ENCODE measurements at regions not wholly inside any gene's neighbourhood (a gene's known extent, or its start where the extent isn't known, plus 50 kb on each side); places are given as distances from the start of the nearest gene placed in this dataset.

DNA sequence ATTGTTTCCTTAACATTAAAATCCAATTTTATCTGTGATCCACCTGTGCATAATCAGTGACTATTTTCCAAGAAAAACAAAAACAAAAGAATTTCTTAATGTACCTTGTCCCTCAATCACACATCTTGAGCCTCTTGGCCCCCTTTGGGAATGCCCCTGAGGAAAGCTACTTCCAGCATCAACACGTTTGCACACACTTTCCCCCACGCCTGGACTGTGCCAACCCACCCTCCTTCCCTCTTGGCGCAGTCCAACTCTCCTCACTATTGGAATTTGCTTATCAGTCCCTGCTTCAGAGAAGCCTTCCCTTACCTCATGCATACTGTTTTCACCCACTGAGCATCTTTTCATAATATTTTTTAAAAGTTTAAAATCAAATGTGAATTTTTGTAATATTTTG lies 389.4 kb upstream of the NRSN1 start:
- TF ChIP-seq ZBTB21 (CRISPR knock-in tag; IDR thresholded peaks at IDR 0.05) = no peak
- TF ChIP-seq MXI1 (IDR thresholded peaks at IDR 0.05; ENCODE audit: borderline replicate concordance, low read depth, low read length) = no peak

Measured in HepG2 (cell line).